ENCODE measurements at regions not wholly inside any gene's neighbourhood (a gene's known extent, or its start where the extent isn't known, plus 50 kb on each side); places are given as distances from the start of the nearest gene placed in this dataset.

DNA sequence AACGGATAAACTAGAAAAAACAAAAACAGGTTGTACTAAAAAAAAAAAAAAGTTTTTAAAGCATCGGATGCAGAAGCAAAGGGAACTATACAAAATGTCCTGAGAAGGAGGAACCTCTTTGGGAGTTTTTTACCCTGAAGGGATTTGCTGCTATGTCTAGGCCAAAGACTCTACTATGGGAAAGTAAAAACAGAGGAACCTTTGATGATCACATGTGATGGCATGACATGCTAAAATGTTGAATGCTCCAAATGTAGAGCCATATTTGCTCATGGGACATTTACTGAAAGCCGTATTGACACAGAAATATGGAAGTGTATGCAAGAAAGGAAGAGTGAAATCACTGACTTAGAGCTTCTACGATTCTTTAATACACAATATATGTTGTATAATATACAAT is 992.0 kb upstream of the ZEB2 start:
- TF ChIP-seq CTCF (IDR thresholded peaks at IDR 0.05) (no peak), POLR2AphosphoS5 (IDR thresholded peaks at IDR 0.05) (no peak)
